ENCODE measurements at regions not wholly inside any gene's neighbourhood (a gene's known extent, or its start where the extent isn't known, plus 50 kb on each side); places are given as distances from the start of the nearest gene placed in this dataset.

DNA sequence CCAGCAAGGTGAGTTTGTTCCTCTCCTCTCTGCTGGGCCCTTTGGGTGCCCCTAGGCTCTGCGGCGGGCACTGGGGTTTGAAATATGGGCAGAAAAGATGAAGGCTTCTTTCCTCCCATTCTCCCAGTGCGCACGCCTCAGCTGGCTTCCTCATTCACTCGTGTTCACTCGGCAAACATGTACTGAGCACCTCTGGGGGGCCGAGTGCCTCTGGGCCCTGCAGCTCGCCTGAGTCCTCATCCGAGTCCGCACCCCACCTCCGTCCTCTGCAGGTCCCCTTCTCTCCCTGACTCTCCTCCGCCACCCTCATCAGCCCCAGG lies 98.5 kb upstream of the RUNX3 start:
- no peaks in the 10 kb centered on the region; the same call in 1 of the 2 replicates for H3K27me3 ChIP-seq (ENCODE audit: control insufficient read depth, insufficient read depth, low read length)
- no peak overlapping the region for H4K91ac ChIP-seq (ENCODE audit: insufficient read depth, low read depth, low read length)
- H3K36me3 ChIP-seq (ENCODE audit: control insufficient read depth, insufficient read depth, low read length): no peaks in the 10 kb centered on the region
- DNase-seq (no peak), ATAC-seq (ENCODE audit: low read depth) (no peak)
- no peak overlapping the region for H3K4me2 ChIP-seq (ENCODE audit: low read depth, low read length)
- no peak overlapping the region for H2BK15ac ChIP-seq (ENCODE audit: low read depth, low read length)
- H2BK5ac ChIP-seq (ENCODE audit: low read depth, low read length, poor library complexity, severe bottlenecking): no peak overlapping the region
- H3K79me1 ChIP-seq (ENCODE audit: low read depth in 1 of 2, low read length in 2 of 2): no peaks in the 10 kb centered on the region
- H3K9me3 ChIP-seq (ENCODE audit: control insufficient read depth, insufficient read depth, low read length): no peaks in the 10 kb centered on the region
- in situ Hi-C loops (cut with MboI; ENCODE audit: low sequenced_read_pairs): no loop called here
- TF ChIP-seq BHLHE40 (IDR thresholded peaks at IDR 0.05; ENCODE audit: low read depth, low read length): no peak
- TF ChIP-seq SMC3 (IDR thresholded peaks at IDR 0.05; ENCODE audit: low read depth, low read length): no peak
- TF ChIP-seq, protein P1, sequence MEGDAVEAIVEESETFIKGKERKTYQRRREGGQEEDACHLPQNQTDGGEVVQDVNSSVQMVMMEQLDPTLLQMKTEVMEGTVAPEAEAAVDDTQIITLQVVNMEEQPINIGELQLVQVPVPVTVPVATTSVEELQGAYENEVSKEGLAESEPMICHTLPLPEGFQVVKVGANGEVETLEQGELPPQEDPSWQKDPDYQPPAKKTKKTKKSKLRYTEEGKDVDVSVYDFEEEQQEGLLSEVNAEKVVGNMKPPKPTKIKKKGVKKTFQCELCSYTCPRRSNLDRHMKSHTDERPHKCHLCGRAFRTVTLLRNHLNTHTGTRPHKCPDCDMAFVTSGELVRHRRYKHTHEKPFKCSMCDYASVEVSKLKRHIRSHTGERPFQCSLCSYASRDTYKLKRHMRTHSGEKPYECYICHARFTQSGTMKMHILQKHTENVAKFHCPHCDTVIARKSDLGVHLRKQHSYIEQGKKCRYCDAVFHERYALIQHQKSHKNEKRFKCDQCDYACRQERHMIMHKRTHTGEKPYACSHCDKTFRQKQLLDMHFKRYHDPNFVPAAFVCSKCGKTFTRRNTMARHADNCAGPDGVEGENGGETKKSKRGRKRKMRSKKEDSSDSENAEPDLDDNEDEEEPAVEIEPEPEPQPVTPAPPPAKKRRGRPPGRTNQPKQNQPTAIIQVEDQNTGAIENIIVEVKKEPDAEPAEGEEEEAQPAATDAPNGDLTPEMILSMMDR (conservative IDR thresholded peaks at IDR 0.05; ENCODE audit: low read depth, low read length): no peak
- TF ChIP-seq RAD21 (IDR thresholded peaks at IDR 0.05; ENCODE audit: low read length): no peak
- no peak for TF ChIP-seq MXI1 (IDR thresholded peaks at IDR 0.05; ENCODE audit: borderline replicate concordance, low read depth, low read length)
- TF ChIP-seq POLR2A (IDR thresholded peaks at IDR 0.05; ENCODE audit: low read depth, low read length): no peak
- no peak for TF ChIP-seq MAFK (IDR thresholded peaks at IDR 0.05; ENCODE audit: low read depth, low read length)
- TF ChIP-seq FOS (IDR thresholded peaks at IDR 0.05; ENCODE audit: low read depth, low read length): no peak
- no peak for TF ChIP-seq MAZ (IDR thresholded peaks at IDR 0.05; ENCODE audit: borderline replicate concordance, low read depth, low read length)
- TF ChIP-seq RFX5 (IDR thresholded peaks at IDR 0.05; ENCODE audit: low read depth, low read length): no peak
- TF ChIP-seq CEBPB (IDR thresholded peaks at IDR 0.05; ENCODE audit: low read depth, low read length): no peak
- TF ChIP-seq NFE2L2 (IDR thresholded peaks at IDR 0.05; ENCODE audit: low read depth, low read length): no peak
- TF ChIP-seq, protein P2, sequence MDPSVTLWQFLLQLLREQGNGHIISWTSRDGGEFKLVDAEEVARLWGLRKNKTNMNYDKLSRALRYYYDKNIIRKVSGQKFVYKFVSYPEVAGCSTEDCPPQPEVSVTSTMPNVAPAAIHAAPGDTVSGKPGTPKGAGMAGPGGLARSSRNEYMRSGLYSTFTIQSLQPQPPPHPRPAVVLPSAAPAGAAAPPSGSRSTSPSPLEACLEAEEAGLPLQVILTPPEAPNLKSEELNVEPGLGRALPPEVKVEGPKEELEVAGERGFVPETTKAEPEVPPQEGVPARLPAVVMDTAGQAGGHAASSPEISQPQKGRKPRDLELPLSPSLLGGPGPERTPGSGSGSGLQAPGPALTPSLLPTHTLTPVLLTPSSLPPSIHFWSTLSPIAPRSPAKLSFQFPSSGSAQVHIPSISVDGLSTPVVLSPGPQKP (IDR thresholded peaks at IDR 0.05; ENCODE audit: borderline replicate concordance, low read depth, low read length): no peak
- TF ChIP-seq CHD1 (IDR thresholded peaks at IDR 0.05; ENCODE audit: low read depth, low read length): no peak
- TF ChIP-seq RCOR1 (IDR thresholded peaks at IDR 0.05; ENCODE audit: insufficient replicate concordance, low read length): no peak
- dilution Hi-C loops (cut with HindIII; ENCODE audit: low sequenced_read_pairs, unreplicated experiment): no loop called here
- no peak overlapping the region for H2AK9ac ChIP-seq (replicated peaks; ENCODE audit: low read depth, low read length, poor library complexity)
- H3K14ac ChIP-seq (replicated peaks; ENCODE audit: low read depth, low read length): no peak overlapping the region
- ChIA-PET POLR2A (ENCODE audit: unreplicated experiment) (no interaction called here), CTCF (interaction anchor here (2.0 kb wide), 1 partner anchor 76 kb away, joined by 4 read pairs; no protein-coding TSS in a partner anchor)
- no peak overlapping the region for H3K27ac ChIP-seq (ENCODE audit: insufficient read depth, low read length)
- no peak overlapping the region for H4K8ac ChIP-seq (ENCODE audit: low read depth in 2 of 2, low read length in 2 of 2)
- BruUV-seq (replicated peaks): no TSS peak
- no peak overlapping the region for H3K56ac ChIP-seq (ENCODE audit: extremely low read depth, insufficient read depth, low read length)
- no peak overlapping the region for H3K9ac ChIP-seq (ENCODE audit: low read depth, low read length)
- no peak overlapping the region for H2AFZ ChIP-seq (replicated peaks; ENCODE audit: low read length, poor library complexity)
- no peak overlapping the region for H2AK5ac ChIP-seq (ENCODE audit: low read depth, low read length)
- H3K4ac ChIP-seq (ENCODE audit: low read depth, low read length): no peak overlapping the region
- intact Hi-C loops (cut with micrococcal nuclease): no loop called here
- H4K20me1 ChIP-seq (ENCODE audit: insufficient read depth, low read length): no peaks in the 10 kb centered on the region
- no CpG with 5 or more reads among the region's 12 CpGs for WGBS, 2 experiments (ENCODE audit: extremely low coverage in 2 of 2, insufficient read length in 1 of 2)
- 0 out of 2 replicates have a peak, but pooled peaks cover 3% of the 10 kb centered on the region for H3K9me1 ChIP-seq (ENCODE audit: insufficient read depth, low read length)
- H3K23ac ChIP-seq (ENCODE audit: low read depth, low read length): no peak overlapping the region
- no peak overlapping the region for H2BK120ac ChIP-seq (ENCODE audit: low read depth, low read length)
- no peak overlapping the region for H3K18ac ChIP-seq (ENCODE audit: low read depth, low read length)
- H3K4me3 ChIP-seq (ENCODE audit: insufficient read depth, low read depth, low read length): no peak overlapping the region
- H3K4me1 ChIP-seq (ENCODE audit: control insufficient read depth, insufficient read depth, low read length): peaks cover 2% of the 10 kb centered on the region; the same call in 1 of the 2 replicates
- H4K5ac ChIP-seq (ENCODE audit: low read depth, low read length): no peak overlapping the region
- H2BK20ac ChIP-seq (ENCODE audit: low read depth, low read length): no peak overlapping the region

Measured in IMR-90 (cell line).